Thoracic aorta (tissue), 2 donors: ENCODE measurements at regions not wholly inside any gene's neighbourhood (a gene's known extent, or its start where the extent isn't known, plus 50 kb on each side); places are given as distances from the start of the nearest gene placed in this dataset.

Source experiments
- ATAC-seq: fragments of 150-250 bp; one replicate; pipeline ENCODE4 v1.8.0; 2017; ENCODE audit warnings: low read depth; ENCODE audit not compliant: insufficient number of reproducible peaks, low FRiP score
- DNase-seq: peaks from one replicate; pipeline ENCODE4 v3.0.0-alpha.2; 2020; ENCODE audit warnings: low spot score
- H3K27ac ChIP-seq, 2 donors: fragments of 200-600 bp; sonication (generic); 1 replicate in 1 of 2; 2 replicates in 1 of 2; pipeline ENCODE4 v1.5.1; 2016; ENCODE audit warnings: mild to moderate bottlenecking in 2 of 2, moderate library complexity in 2 of 2
- H3K27me3 ChIP-seq: fragments of 200-600 bp; sonication (generic); replicated peaks from 2 replicates; pipeline ENCODE4 v1.6.0; 2016; ENCODE audit warnings: mild to moderate bottlenecking; ENCODE audit not compliant: insufficient read depth
- H3K36me3 ChIP-seq: fragments of 200-600 bp; sonication (generic); one replicate; pipeline ENCODE4 v1.5.1; 2016
- H3K4me1 ChIP-seq, 2 donors: fragments of 200-600 bp; sonication (generic); 1 replicate in 1 of 2; 2 replicates in 1 of 2; pipeline versions ENCODE4 v1.5.1 to v1.6.0; 2016; ENCODE audit warnings: low read depth in 2 of 2, mild to moderate bottlenecking in 1 of 2; ENCODE audit not compliant: control insufficient read depth in 1 of 2
- H3K4me3 ChIP-seq: fragments of 200-600 bp; sonication (generic); 2 replicates; pipeline ENCODE4 v1.5.1; 2016; ENCODE audit warnings: mild to moderate bottlenecking
- H3K9me3 ChIP-seq: fragments of 200-600 bp; sonication (generic); 2 replicates; pipeline ENCODE4 v1.5.1; 2016
- TF ChIP-seq, protein P1 (sequence below): fragments of 200-600 bp; sonication (generic); IDR thresholded peaks from one replicate; pipeline ENCODE4 v1.5.1; 2019; ENCODE audit warnings: antibody characterized with exemption

GRCh38 chr11:96464700-96465307 lies 75.0 kb downstream of the JRKL start:
- ATAC-seq (peak; percentile 25), DNase-seq (no peak)
- Histone ChIP-seq H3K27ac (no peak overlapping the region), H3K4me1 (peaks cover 3 to 7% of the 10 kb centered on the region in 2 donors), H3K36me3 (no peaks in the 10 kb centered on the region), H3K27me3 (no peaks in the 10 kb centered on the region), H3K4me3 (no peak overlapping the region), H3K9me3 (no peaks in the 10 kb centered on the region)
- TF ChIP-seq, protein P1, sequence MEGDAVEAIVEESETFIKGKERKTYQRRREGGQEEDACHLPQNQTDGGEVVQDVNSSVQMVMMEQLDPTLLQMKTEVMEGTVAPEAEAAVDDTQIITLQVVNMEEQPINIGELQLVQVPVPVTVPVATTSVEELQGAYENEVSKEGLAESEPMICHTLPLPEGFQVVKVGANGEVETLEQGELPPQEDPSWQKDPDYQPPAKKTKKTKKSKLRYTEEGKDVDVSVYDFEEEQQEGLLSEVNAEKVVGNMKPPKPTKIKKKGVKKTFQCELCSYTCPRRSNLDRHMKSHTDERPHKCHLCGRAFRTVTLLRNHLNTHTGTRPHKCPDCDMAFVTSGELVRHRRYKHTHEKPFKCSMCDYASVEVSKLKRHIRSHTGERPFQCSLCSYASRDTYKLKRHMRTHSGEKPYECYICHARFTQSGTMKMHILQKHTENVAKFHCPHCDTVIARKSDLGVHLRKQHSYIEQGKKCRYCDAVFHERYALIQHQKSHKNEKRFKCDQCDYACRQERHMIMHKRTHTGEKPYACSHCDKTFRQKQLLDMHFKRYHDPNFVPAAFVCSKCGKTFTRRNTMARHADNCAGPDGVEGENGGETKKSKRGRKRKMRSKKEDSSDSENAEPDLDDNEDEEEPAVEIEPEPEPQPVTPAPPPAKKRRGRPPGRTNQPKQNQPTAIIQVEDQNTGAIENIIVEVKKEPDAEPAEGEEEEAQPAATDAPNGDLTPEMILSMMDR = peak; percentile 66

DNA sequence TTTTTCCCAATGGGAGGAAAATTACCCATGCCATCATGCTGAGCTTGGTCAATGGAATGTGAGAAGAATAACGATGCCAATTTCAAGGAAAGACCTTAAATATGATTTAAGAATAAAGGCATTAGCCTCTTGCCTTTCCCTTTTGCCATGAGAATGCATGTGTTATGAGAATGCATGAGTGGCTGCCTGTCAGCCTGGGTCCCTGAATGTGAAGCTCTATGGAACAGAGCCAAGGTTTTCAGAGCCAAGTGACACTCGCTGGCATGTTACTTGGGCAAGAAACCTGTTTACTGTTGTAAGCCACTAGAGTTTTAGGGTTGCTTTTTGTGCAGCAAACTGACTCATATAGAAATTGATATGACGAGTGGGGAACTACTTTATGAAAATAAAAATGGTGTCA lies 75.7 kb downstream of the JRKL start:
- ATAC-seq = no peak
- Histone ChIP-seq H3K36me3 (no peaks in the 10 kb centered on the region), H3K9me3 (no peaks in the 10 kb centered on the region), H3K27me3 (no peaks in the 10 kb centered on the region), H3K27ac (no peak overlapping the region), H3K4me3 (no peak overlapping the region), H3K4me1 (peaks cover 3 to 7% of the 10 kb centered on the region in 2 donors)
- TF ChIP-seq, protein P1 = no peak
- no peak for DNase-seq

GRCh38 chr11:96466607-96467006 lies 76.8 kb downstream of the JRKL start:
- Histone ChIP-seq H3K27me3 (no peaks in the 10 kb centered on the region), H3K27ac (no peak overlapping the region), H3K9me3 (no peaks in the 10 kb centered on the region), H3K4me3 (no peak overlapping the region), H3K4me1 (peaks cover 3 to 7% of the 10 kb centered on the region in 2 donors), H3K36me3 (no peaks in the 10 kb centered on the region)
- TF ChIP-seq, protein P1 = no peak
- ATAC-seq (no peak), DNase-seq (no peak)

DNA sequence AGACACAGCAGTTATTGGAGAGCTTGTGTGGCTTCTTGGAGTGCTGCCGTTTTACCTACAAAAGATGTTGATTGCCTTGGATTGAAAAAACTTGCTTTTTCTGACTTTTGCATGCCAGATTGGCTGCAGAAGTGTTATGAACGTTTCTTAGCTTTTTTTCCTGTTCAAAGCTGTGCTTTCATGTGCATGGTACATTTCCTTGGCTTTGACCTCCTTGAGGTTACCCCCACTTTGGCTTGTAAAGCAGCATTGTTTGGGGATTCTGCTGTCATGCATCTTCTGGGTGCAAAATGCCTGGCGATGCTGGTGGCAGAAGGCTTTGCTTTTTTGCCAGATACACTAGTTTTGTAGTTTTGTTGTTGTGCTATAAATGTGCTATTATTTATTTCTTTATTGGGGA lies 80.0 kb downstream of the JRKL start:
- ATAC-seq = no peak

GRCh38 chr11:96470521-96470920 lies 80.7 kb downstream of the JRKL start:
- no peaks in the 10 kb centered on the region for H3K4me1 ChIP-seq
- TF ChIP-seq, protein P1 = no peak
- H3K27ac ChIP-seq = no peak overlapping the region
- ATAC-seq = no peak
- H3K27me3 ChIP-seq = no peaks in the 10 kb centered on the region
- no peaks in the 10 kb centered on the region for H3K36me3 ChIP-seq
- H3K9me3 ChIP-seq = peaks cover 14% of the 10 kb centered on the region
- no peak for DNase-seq
- H3K4me3 ChIP-seq = no peak overlapping the region

More for the DNA sequence above, 80.0 kb downstream of the JRKL start:
- Histone ChIP-seq H3K27me3 (no peaks in the 10 kb centered on the region), H3K4me1 (no peaks in the 10 kb centered on the region), H3K36me3 (no peaks in the 10 kb centered on the region), H3K9me3 (peaks cover 9% of the 10 kb centered on the region), H3K27ac (no peak overlapping the region), H3K4me3 (no peak overlapping the region)
- TF ChIP-seq, protein P1 = no peak
- no peak for DNase-seq
